Lower lobe of right lung (tissue), 2 donors: ENCODE measurements at regions not wholly inside any gene's neighbourhood (a gene's known extent, or its start where the extent isn't known, plus 50 kb on each side); places are given as distances from the start of the nearest gene placed in this dataset.

ENCODE experiments used
- ATAC-seq, 2 donors: fragments of 200-7000 bp; cut with Tn5 transposase; one replicate each; pipeline ENCODE4 v1.9.1; 2020 to 2022; ENCODE audit warnings: mild to moderate bottlenecking in 2 of 2, moderate library complexity in 2 of 2
- DNase-seq: peaks from one replicate; pipeline ENCODE4 v3.0.0-alpha.2; 2020
- H3K27ac ChIP-seq: fragments of 200-600 bp; one replicate; pipeline ENCODE4 v1.8.0; 2022
- H3K27me3 ChIP-seq: fragments of 200-600 bp; one replicate; pipeline ENCODE4 v1.8.0; 2022; ENCODE audit warnings: low read depth
- H3K36me3 ChIP-seq: fragments of 200-600 bp; one replicate; pipeline ENCODE4 v1.8.0; 2022; ENCODE audit warnings: mild to moderate bottlenecking
- H3K4me1 ChIP-seq: fragments of 200-600 bp; one replicate; pipeline ENCODE4 v1.8.0; 2022
- H3K4me3 ChIP-seq: fragments of 200-600 bp; one replicate; pipeline ENCODE4 v1.8.0; 2022; ENCODE audit warnings: mild to moderate bottlenecking
- H3K9me3 ChIP-seq: fragments of 200-600 bp; one replicate; pipeline ENCODE4 v1.8.0; 2022
- CTCF ChIP-seq: fragments of 200-600 bp; IDR thresholded peaks from one replicate; pipeline ENCODE4 v1.8.0; 2022; ENCODE audit warnings: antibody characterized with exemption, mild to moderate bottlenecking
- intact Hi-C: fragments of 100-400 bp; cut with DNase I; formaldehyde crosslinking; loops from one replicate; pipeline ENCODE4 v1.11.0; 2022
- donor health status: DM: no; HTN: yes; CAD: no; lungs with severe emphysema.

- no peak overlapping the region for H3K4me3 ChIP-seq
- H3K4me1 ChIP-seq: peaks cover 9% of the 10 kb centered on the region
- no peak overlapping the region for H3K27ac ChIP-seq
- intact Hi-C loops: no loop called here
- no peaks in the 10 kb centered on the region for H3K36me3 ChIP-seq
- no peaks in the 10 kb centered on the region for H3K9me3 ChIP-seq
- no peak for TF ChIP-seq CTCF
- DNase-seq: no peak
- H3K27me3 ChIP-seq: no peaks in the 10 kb centered on the region
- no peak for ATAC-seq
Measured at GRCh38 chr7:22629056-22629455, 97.9 kb upstream of the IL6 start.

- no peak for ATAC-seq
- no peak for DNase-seq
- Histone ChIP-seq H3K36me3 (no peaks in the 10 kb centered on the region), H3K27ac (no peak overlapping the region), H3K27me3 (no peaks in the 10 kb centered on the region), H3K4me3 (no peak overlapping the region), H3K4me1 (peaks cover 9% of the 10 kb centered on the region), H3K9me3 (no peaks in the 10 kb centered on the region)
- no peak for TF ChIP-seq CTCF
- intact Hi-C loops: no loop called here
Measured at GRCh38 chr7:22628112-22628511, 98.9 kb upstream of the IL6 start.

GRCh38 chr7:22627136-22627535 lies 99.9 kb upstream of the IL6 start:
- Histone ChIP-seq H3K27me3 (no peaks in the 10 kb centered on the region), H3K4me3 (no peak overlapping the region), H3K9me3 (no peaks in the 10 kb centered on the region), H3K36me3 (no peaks in the 10 kb centered on the region), H3K27ac (no peak overlapping the region), H3K4me1 (peaks cover 9% of the 10 kb centered on the region)
- no peak for ATAC-seq
- no peak for TF ChIP-seq CTCF
- no peak for DNase-seq
- intact Hi-C loops: no loop called here

GRCh38 chr7:22625251-22625650 lies 101.7 kb upstream of the IL6 start:
- TF ChIP-seq CTCF: no peak
- Histone ChIP-seq H3K9me3 (no peaks in the 10 kb centered on the region), H3K27me3 (no peaks in the 10 kb centered on the region), H3K4me1 (peaks cover 9% of the 10 kb centered on the region), H3K36me3 (no peaks in the 10 kb centered on the region), H3K4me3 (no peak overlapping the region), H3K27ac (no peak overlapping the region)
- DNase-seq (no peak), ATAC-seq (no peak)
- intact Hi-C loops: no loop called here

- H3K27me3 ChIP-seq: no peaks in the 10 kb centered on the region
- no peaks in the 10 kb centered on the region for H3K9me3 ChIP-seq
- H3K4me1 ChIP-seq: peaks cover 9% of the 10 kb centered on the region
- H3K27ac ChIP-seq: no peak overlapping the region
- no peak for ATAC-seq
- intact Hi-C loops: no loop called here
- TF ChIP-seq CTCF: no peak
- no peaks in the 10 kb centered on the region for H3K36me3 ChIP-seq
- DNase-seq: no peak
- H3K4me3 ChIP-seq: no peak overlapping the region
Measured at GRCh38 chr7:22624781-22625180, 102.2 kb upstream of the IL6 start.
